ENCODE measurements at regions not wholly inside any gene's neighbourhood (a gene's known extent, or its start where the extent isn't known, plus 50 kb on each side); places are given as distances from the start of the nearest gene placed in this dataset.

DNA sequence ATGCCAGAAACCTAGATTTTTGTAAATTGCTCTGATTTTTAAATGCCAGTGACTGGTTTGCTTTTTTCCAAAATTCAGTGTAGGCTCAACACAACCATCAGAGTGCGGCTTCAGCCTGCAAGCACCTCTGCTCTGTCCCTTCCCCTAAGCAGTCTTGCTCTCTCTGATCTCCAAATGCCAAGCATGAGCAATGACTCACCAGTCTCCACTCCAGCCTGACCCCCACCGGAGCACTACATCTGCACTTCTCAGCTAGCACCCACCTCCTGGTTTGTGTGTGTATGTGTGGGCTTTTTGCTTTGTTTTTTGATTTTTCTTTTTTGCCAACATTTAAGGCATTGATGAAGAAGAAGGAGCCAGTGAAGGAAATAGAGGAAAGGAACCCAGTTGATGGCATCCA, 61.4 kb upstream of the ADRA1B start:
- Histone ChIP-seq H3K4me1 (ENCODE audit: control insufficient read depth, insufficient read depth, low read length) (no peaks in the 10 kb centered on the region), H3K4me2 (ENCODE audit: control insufficient read depth, insufficient read depth) (no peak overlapping the region), H3K9me3 (replicated peaks; ENCODE audit: control insufficient read depth, insufficient read depth, low read length) (no peaks in the 10 kb centered on the region), H3K36me3 (ENCODE audit: control insufficient read depth in 2 of 2, insufficient read depth in 2 of 2, low read length in 1 of 2) (no peaks in the 10 kb centered on the region), H3K79me2 (ENCODE audit: control insufficient read depth, insufficient read depth, low read length) (no peaks in the 10 kb centered on the region), H3K4me3 (no peak overlapping the region), H4K20me1 (ENCODE audit: control insufficient read depth, insufficient read depth) (no peaks in the 10 kb centered on the region), H3K9ac (ENCODE audit: control insufficient read depth, insufficient read depth, low read length) (no peak overlapping the region), H3K27me3 (replicated peaks in 1 of 2; ENCODE audit: control insufficient read depth in 2 of 2, insufficient read depth in 2 of 2, low read length in 1 of 2) (no peaks in the 10 kb centered on the region; a peak in 1 of 4 replicates), H3K27ac (ENCODE audit: control insufficient read depth, insufficient read depth) (no peak overlapping the region), H2AFZ (ENCODE audit: control insufficient read depth, low read depth, low read length) (no peak overlapping the region)
- DNase-seq (ENCODE audit: low read depth, low spot score): no peak
- RAD21 ChIA-PET (ENCODE audit: unreplicated experiment): no interaction called here
- SMC1A ChIA-PET (ENCODE audit: uncharacterized antibody, unreplicated experiment): interaction anchor here (0.9 kb wide), 1 partner anchor 20 kb away, joined by 4 read pairs; no protein-coding TSS in a partner anchor
- in situ Hi-C loops (cut with MboI): no loop called here
- BruUV-seq (replicated peaks): no TSS peak
- no peak for FAIRE-seq
- POLR2A ChIA-PET: no interaction called here
- TF ChIP-seq SIN3A (IDR thresholded peaks at IDR 0.05; ENCODE audit: low read depth, low read length) (no peak), SIX5 (IDR thresholded peaks at IDR 0.05; ENCODE audit: low read depth, low read length, severe bottlenecking) (no peak), STAT1 (conservative IDR thresholded peaks at IDR 0.05) (no peak), BACH1 (IDR thresholded peaks at IDR 0.05; ENCODE audit: borderline replicate concordance) (no peak), POLR2AphosphoS2 (IDR thresholded peaks at IDR 0.05; ENCODE audit: low read depth, low read length) (no peak), CHD4 (IDR thresholded peaks at IDR 0.05) (no peak), SMC3 (IDR thresholded peaks at IDR 0.05; ENCODE audit: borderline replicate concordance, low read length) (no peak), ZNF622 (IDR thresholded peaks at IDR 0.05) (no peak)
- TF ChIP-seq, protein P1, sequence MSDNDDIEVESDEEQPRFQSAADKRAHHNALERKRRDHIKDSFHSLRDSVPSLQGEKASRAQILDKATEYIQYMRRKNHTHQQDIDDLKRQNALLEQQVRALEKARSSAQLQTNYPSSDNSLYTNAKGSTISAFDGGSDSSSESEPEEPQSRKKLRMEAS (IDR thresholded peaks at IDR 0.05; ENCODE audit: low read depth, low read length): no peak
- CTCF ChIA-PET: no interaction called here
- WGBS (ENCODE audit: insufficient coverage, insufficient replicate concordance, low lambda C conversion rate, missing lambda C conversion rate): 15% methylated on average over 2 of the region's 2 CpGs
- no peak for ATAC-seq
- intact Hi-C loops (cut with micrococcal nuclease; ENCODE audit: unreplicated experiment): no loop called here

Measured in GM12878 (cell line).